Transverse colon (tissue), 4 donors: ENCODE measurements at regions not wholly inside any gene's neighbourhood (a gene's known extent, or its start where the extent isn't known, plus 50 kb on each side); places are given as distances from the start of the nearest gene placed in this dataset.

Experiments
- DNase-seq: peaks from one replicate; pipeline ENCODE4 v3.0.0-alpha.2; 2019
- H3K27ac ChIP-seq, 4 donors: fragments of 200-600 bp; sonication (generic); 2 replicates each; pipeline ENCODE4 v1.5.1; 2016 to 2018; ENCODE audit warnings: inconsistent platforms in 4 of 4
- H3K27me3 ChIP-seq: fragments of 200-600 bp; sonication (generic); 2 replicates; pipeline ENCODE4 v1.5.1; 2017; ENCODE audit warnings: inconsistent platforms
- H3K36me3 ChIP-seq, 4 donors: fragments of 200-600 bp; sonication (generic); 2 replicates each; pipeline ENCODE4 v1.5.1; 2017 to 2019; ENCODE audit warnings: inconsistent platforms in 4 of 4
- H3K4me1 ChIP-seq, 4 donors: fragments of 200-600 bp; sonication (generic); 2 replicates each; pipeline ENCODE4 v1.5.1; 2017 to 2020; ENCODE audit warnings: inconsistent platforms in 4 of 4
- H3K4me3 ChIP-seq, 4 donors: fragments of 200-600 bp; sonication (generic); 1 replicate in 1 of 4; 2 replicates in 3 of 4; pipeline versions ENCODE4 v1.5.1 to v1.6.1; 2017 to 2019; ENCODE audit warnings: inconsistent platforms in 4 of 4
- H3K9me3 ChIP-seq, 2 donors: fragments of 200-600 bp; sonication (generic); 2 replicates each; pipeline ENCODE4 v1.5.1; 2017 to 2019; ENCODE audit warnings: inconsistent platforms in 2 of 2
- EP300 ChIP-seq: sonication (generic); formaldehyde crosslinking; IDR thresholded peaks from one replicate; pipeline ENCODE4 v1.6.1; 2017; ENCODE audit warnings: antibody characterized with exemption, low read depth
- POLR2A ChIP-seq: fragments of 450-650 bp; IDR thresholded peaks from one replicate; pipeline ENCODE4 v1.6.1; 2016; ENCODE audit warnings: antibody characterized with exemption, mild to moderate bottlenecking, moderate library complexity
- POLR2AphosphoS5 ChIP-seq, 3 donors: sonication (generic); formaldehyde crosslinking; IDR thresholded peaks; one replicate each; pipeline ENCODE4 v1.6.1; 2016; ENCODE audit warnings: antibody characterized with exemption in 3 of 3
- WGBS, 2 donors: methylation state at CpG; one replicate each; pipeline ENCODE4 v1.1.5; 2018; ENCODE audit warnings: low coverage in 1 of 2; 5-methylcytosine and 5-hydroxymethylcytosine counted together
- in situ Hi-C, 4 donors: fragments of 200-750 bp; cut with MboI; loops; one replicate each; pipeline versions ENCODE4 v1.15.0 to v1.15.1; 2017; ENCODE audit warnings: low sequenced_read_pairs in 3 of 4, low pct_ligation_motif_present in 1 of 4, low pct_unique_long_range_greater_than_20kb in 1 of 4
- intact Hi-C: fragments of 100-400 bp; cut with DNase I; formaldehyde crosslinking; loops from one replicate; pipeline ENCODE4 v1.15.1; 2023; ENCODE audit warnings: low total_unique reads
- TF ChIP-seq, protein P1 (sequence below), 5 experiments: fragments of 200-600 bp in 3 of 5; fragments of 450-650 bp in 2 of 5; sonication (generic) in 3 of 5; IDR thresholded peaks; 1 replicate in 2 of 5; 2 replicates in 3 of 5; pipeline ENCODE4 v1.5.1; 2016 to 2017; ENCODE audit warnings: antibody characterized with exemption in 5 of 5, inconsistent platforms in 3 of 5, mild to moderate bottlenecking in 2 of 5, moderate library complexity in 1 of 5

DNA sequence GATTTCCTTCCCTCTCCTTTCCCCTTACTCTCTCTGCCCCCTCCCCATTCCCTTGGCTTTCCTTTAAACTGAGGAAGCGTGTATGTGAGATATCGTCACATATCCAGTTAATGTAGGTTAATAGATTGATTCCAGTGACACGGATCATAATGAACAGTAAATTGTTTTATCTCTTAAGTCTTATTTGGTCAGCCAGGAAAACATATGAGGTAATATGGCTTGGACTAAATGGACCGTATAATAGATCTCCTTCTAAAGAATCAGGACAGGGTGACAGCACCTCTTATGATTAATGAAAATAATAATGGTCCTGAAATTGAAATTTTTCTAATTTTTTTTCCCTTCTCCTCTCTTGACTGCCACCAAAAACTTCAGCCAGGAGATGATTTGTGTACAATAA lies 779.8 kb upstream of the NR2F2 start:
- no peak for DNase-seq
- WGBS, 2 donors = 84 to 93% methylated on average over 4 of the region's 4 CpGs
- intact Hi-C loops = no loop called here

DNA sequence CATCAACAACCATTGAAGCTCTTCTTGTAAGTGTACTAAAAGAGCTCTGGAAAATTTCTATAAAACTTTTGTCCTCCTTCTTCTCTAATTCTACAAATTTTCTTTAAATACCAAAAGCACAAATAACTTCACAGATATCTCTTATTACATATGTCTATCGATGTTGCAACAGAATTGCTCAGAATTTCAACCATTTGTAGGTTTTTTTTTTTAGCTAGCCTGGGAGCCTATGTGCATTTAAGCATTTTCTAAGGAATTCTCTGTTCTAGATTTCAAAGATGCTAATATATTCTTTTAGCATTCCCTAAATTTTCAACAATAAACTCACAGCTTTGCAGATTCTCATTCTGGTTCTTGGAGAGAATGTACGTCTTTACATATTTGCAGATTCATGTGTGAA lies 774.3 kb upstream of the NR2F2 start:
- no peak for TF ChIP-seq EP300
- TF ChIP-seq, protein P1, sequence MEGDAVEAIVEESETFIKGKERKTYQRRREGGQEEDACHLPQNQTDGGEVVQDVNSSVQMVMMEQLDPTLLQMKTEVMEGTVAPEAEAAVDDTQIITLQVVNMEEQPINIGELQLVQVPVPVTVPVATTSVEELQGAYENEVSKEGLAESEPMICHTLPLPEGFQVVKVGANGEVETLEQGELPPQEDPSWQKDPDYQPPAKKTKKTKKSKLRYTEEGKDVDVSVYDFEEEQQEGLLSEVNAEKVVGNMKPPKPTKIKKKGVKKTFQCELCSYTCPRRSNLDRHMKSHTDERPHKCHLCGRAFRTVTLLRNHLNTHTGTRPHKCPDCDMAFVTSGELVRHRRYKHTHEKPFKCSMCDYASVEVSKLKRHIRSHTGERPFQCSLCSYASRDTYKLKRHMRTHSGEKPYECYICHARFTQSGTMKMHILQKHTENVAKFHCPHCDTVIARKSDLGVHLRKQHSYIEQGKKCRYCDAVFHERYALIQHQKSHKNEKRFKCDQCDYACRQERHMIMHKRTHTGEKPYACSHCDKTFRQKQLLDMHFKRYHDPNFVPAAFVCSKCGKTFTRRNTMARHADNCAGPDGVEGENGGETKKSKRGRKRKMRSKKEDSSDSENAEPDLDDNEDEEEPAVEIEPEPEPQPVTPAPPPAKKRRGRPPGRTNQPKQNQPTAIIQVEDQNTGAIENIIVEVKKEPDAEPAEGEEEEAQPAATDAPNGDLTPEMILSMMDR (IDR thresholded peaks at IDR 0.05) = no peak
- TF ChIP-seq POLR2AphosphoS5 (IDR thresholded peaks at IDR 0.05) = no peak
- no peak for TF ChIP-seq POLR2A
- in situ Hi-C loops (no loop called here), intact Hi-C loops (no loop called here)
- H3K4me1 ChIP-seq = peaks cover 0 to 6% (median 0%) of the 10 kb centered on the region in 4 donors
- no peaks in the 10 kb centered on the region for H3K9me3 ChIP-seq
- H3K27ac ChIP-seq = no peak overlapping the region
- no peaks in the 10 kb centered on the region for H3K27me3 ChIP-seq
- no peak for DNase-seq
- H3K4me3 ChIP-seq = no peak overlapping the region
- H3K36me3 ChIP-seq = no peaks in the 10 kb centered on the region
- 57 to 82% methylated on average over 2 of the region's 2 CpGs for WGBS, 2 donors

More for the DNA sequence above, 779.8 kb upstream of the NR2F2 start:
- Histone ChIP-seq H3K27me3 (no peaks in the 10 kb centered on the region), H3K36me3 (no peaks in the 10 kb centered on the region), H3K9me3 (no peaks in the 10 kb centered on the region), H3K4me1 (no peaks in the 10 kb centered on the region), H3K27ac (no peak overlapping the region), H3K4me3 (no peak overlapping the region)
- TF ChIP-seq POLR2A (no peak), POLR2AphosphoS5 (IDR thresholded peaks at IDR 0.05) (no peak), EP300 (no peak)
- TF ChIP-seq, protein P1 (IDR thresholded peaks at IDR 0.05) = no peak
- in situ Hi-C loops = no loop called here

DNA sequence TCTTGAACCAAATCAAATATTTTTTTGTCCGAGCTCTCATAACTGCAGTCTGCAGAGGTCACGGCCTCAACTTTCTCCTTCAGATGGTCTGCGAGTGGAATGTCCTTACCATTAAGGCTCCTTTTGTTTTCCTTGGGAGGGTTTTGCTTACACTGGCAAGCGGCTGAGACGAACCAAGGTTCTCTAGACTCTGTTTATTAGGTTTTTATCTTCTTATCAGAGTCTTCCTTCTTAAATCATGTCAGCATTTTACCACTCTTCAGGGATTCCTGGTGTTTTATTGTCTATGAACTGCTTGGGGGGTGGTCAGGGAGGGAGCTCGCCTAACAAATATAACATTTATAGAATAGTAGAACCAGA lies 773.7 kb upstream of the NR2F2 start:
- no peak for DNase-seq
- Histone ChIP-seq H3K27ac (no peak overlapping the region), H3K4me3 (no peak overlapping the region), H3K36me3 (no peaks in the 10 kb centered on the region), H3K27me3 (no peaks in the 10 kb centered on the region), H3K4me1 (peaks cover 0 to 6% (median 0%) of the 10 kb centered on the region in 4 donors), H3K9me3 (no peaks in the 10 kb centered on the region)
- TF ChIP-seq, protein P1 (IDR thresholded peaks at IDR 0.05) = no peak
- TF ChIP-seq POLR2AphosphoS5 (IDR thresholded peaks at IDR 0.05) (no peak), POLR2A (no peak), EP300 (no peak)
- in situ Hi-C loops = no loop called here
- WGBS, 2 donors = 49 to 61% methylated on average over 6 of the region's 6 CpGs
- intact Hi-C loops = no loop called here

DNA sequence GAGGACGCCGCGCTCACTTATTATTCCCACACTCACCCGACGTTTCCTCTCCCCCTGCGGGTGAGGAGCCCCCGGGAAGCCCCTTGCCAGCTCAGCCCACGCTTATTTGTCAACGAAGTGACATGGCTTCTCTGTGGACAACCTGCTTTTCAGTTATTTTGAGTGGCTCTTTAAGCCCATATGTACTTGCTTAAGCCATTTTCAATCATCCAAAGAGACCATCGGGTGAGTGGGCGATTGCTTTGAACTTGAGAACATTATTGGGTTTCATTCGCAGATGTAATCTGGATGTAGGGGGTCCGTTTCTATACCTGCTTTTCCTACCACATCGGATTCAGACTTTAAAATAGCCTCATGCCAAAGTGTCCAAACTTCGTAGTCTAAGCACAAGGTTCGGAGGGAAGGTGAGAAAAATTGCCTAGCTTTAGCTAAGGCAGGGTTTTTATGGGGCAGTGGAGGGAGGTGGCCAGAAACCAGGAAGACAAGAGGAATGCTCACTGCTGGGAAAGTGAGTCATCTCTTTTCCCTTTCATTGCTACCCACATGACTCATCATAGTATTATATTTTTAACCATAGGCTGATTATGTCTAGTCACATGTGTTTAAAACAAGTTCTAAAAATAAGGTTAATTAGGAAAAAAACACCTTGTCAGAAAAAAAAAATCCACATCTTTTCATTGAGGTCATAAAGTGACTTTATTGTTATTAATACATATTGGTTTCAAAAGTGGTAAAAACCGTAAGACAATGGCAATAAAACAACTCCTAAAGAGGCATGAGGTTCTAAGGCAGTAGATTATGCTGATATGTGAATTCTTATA lies 773.1 kb upstream of the NR2F2 start:
- Histone ChIP-seq H3K27ac (no peak overlapping the region), H3K9me3 (no peaks in the 10 kb centered on the region), H3K4me1 (peaks cover 0 to 6% (median 0%) of the 10 kb centered on the region in 4 donors), H3K4me3 (no peak overlapping the region), H3K27me3 (no peaks in the 10 kb centered on the region), H3K36me3 (no peaks in the 10 kb centered on the region)
- no peak for DNase-seq
- in situ Hi-C loops = no loop called here
- 44 to 48% methylated on average over 17 of the region's 17 CpGs for WGBS, 2 donors
- TF ChIP-seq, protein P1 (IDR thresholded peaks at IDR 0.05) = no peak
- no peak for TF ChIP-seq EP300
- no peak for TF ChIP-seq POLR2AphosphoS5 (IDR thresholded peaks at IDR 0.05)
- TF ChIP-seq POLR2A = no peak
- intact Hi-C loops = no loop called here
